Panc1 (cell line): ENCODE measurements at regions not wholly inside any gene's neighbourhood (a gene's known extent, or its start where the extent isn't known, plus 50 kb on each side); places are given as distances from the start of the nearest gene placed in this dataset.
A peak's percentile ranks its signal among the peaks of the same experiment; 100 is the strongest.

ENCODE experiments used
- ATAC-seq: fragments of 200-7000 bp; cut with Tn5 transposase; 2 replicates; pipeline ENCODE4 v1.9.1; 2020; ENCODE audit warnings: mild to moderate bottlenecking, moderate library complexity
- BruUV-seq: library from RNA; stranded (reverse); fragments of 400-500 nt; replicated peaks from 2 replicates; lab custom pipeline; 2021; lab: Mats Ljungman, UMichigan
- CTCF ChIA-PET: fragments of 300-600 bp; sonication (Branson Sonifier 250); formaldehyde crosslinking; loops from one replicate; lab custom pipeline; 2022; ENCODE audit warnings: antibody characterized with exemption; lab: Charles Lee
- POLR2A ChIA-PET: fragments of 300-600 bp; sonication (Branson Sonifier 250); formaldehyde crosslinking; loops from one replicate; lab custom pipeline; 2022; ENCODE audit warnings: antibody characterized with exemption; lab: Charles Lee
- DNase-seq: peaks from one replicate; pipeline ENCODE4 v3.0.0-alpha.2; 2010; ENCODE audit warnings: low read depth, low spot score
- H3K27ac ChIP-seq: 2 replicates; pipeline ENCODE4 v1.5.1; 2011; ENCODE audit warnings: mild to moderate bottlenecking, low read length, inconsistent platforms
- H3K27me3 ChIP-seq: fragments of 200-500 bp; sonication (Bioruptor generic); 2 replicates; pipeline ENCODE4 v1.6.0; 2014; ENCODE audit warnings: low read length, inconsistent platforms; ENCODE audit not compliant: control insufficient read depth, insufficient read depth
- H3K36me3 ChIP-seq: fragments of 200-500 bp; sonication (Bioruptor generic); 2 replicates; pipeline ENCODE4 v1.5.1; 2014; ENCODE audit warnings: inconsistent platforms, mild to moderate bottlenecking, low read length, moderate library complexity; ENCODE audit not compliant: control insufficient read depth, insufficient read depth
- H3K4me1 ChIP-seq: 2 replicates; pipeline ENCODE4 v1.5.1; 2011; ENCODE audit warnings: inconsistent platforms, mild to moderate bottlenecking, low read length, moderate library complexity; ENCODE audit not compliant: control insufficient read depth, insufficient read depth
- H3K4me3 ChIP-seq, 2 experiments: 2 replicates each; pipeline ENCODE4 v1.5.1; 2011 to 2012; ENCODE audit warnings: low read depth in 2 of 2, low read length in 2 of 2, mild to moderate bottlenecking in 2 of 2, inconsistent platforms in 1 of 2, moderate library complexity in 1 of 2
- H3K9me3 ChIP-seq: fragments of 200-500 bp; sonication (Bioruptor generic); 2 replicates; pipeline ENCODE4 v1.5.1; 2014; ENCODE audit warnings: low read depth, mild to moderate bottlenecking, inconsistent platforms, low read length, moderate library complexity; ENCODE audit not compliant: control insufficient read depth, insufficient read depth
- CTCF ChIP-seq: fragments of 450-650 bp; IDR thresholded peaks from 2 replicates; pipeline ENCODE4 v1.5.1; 2017; ENCODE audit warnings: mild to moderate bottlenecking
- POLR2AphosphoS5 ChIP-seq: IDR thresholded peaks from 2 replicates; pipeline ENCODE4 v1.6.1; 2012; ENCODE audit warnings: mild to moderate bottlenecking, low read depth, low read length, moderate library complexity
- REST ChIP-seq, 2 experiments: IDR thresholded peaks; 2 replicates each; pipeline ENCODE4 v1.6.1; 2011 to 2012; ENCODE audit warnings: low read depth in 2 of 2, control low read depth in 1 of 2, low read length in 1 of 2, mild to moderate bottlenecking in 1 of 2, moderate library complexity in 1 of 2; ENCODE audit not compliant: insufficient read depth in 1 of 2
- SIN3A ChIP-seq: IDR thresholded peaks from 2 replicates; pipeline ENCODE4 v1.6.1; 2012; ENCODE audit warnings: low read depth, mild to moderate bottlenecking, low read length, moderate library complexity, borderline replicate concordance; ENCODE audit not compliant: insufficient read depth
- TCF7L2 ChIP-seq: IDR thresholded peaks from 2 replicates; pipeline ENCODE4 v1.6.1; 2011; ENCODE audit warnings: mild to moderate bottlenecking, low read depth, low read length, inconsistent platforms
- in situ Hi-C: cut with HindIII; loops from 2 replicates; pipeline ENCODE4 v1.10.0; 2016; ENCODE audit warnings: low sequenced_read_pairs, low pct_unique_long_range_greater_than_20kb
- intact Hi-C: fragments of 100-400 bp; cut with micrococcal nuclease; formaldehyde crosslinking; loops from one replicate; pipeline ENCODE4 v1.10.0; 2022; ENCODE audit not compliant: unreplicated experiment

DNA sequence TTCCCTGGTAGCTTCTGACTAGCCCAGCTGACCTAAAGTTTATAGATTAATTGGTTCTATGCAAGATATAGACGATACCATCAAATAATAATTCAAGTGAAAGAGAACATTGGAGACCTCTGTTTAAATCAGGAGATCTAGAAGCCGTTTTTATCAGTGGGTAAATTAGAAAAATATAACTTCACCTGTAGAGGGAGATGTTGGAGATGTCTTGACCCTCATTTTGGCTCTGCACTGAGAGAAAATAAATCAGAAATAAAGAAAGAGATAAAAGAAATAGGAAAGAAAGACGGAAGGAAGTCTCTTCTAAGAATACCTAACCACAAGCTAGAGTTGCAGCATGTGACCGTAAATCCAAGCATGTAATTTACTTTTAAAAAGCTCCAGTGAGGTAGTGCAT is 684.5 kb downstream of the C12orf50 start:
- intact Hi-C loops (no loop called here), in situ Hi-C loops (no loop called here)
- Histone ChIP-seq H3K9me3 (no peaks in the 10 kb centered on the region), H3K4me1 (no peaks in the 10 kb centered on the region; the same call in 1 of the 2 replicates), H3K27ac (no peak overlapping the region), H3K36me3 (no peaks in the 10 kb centered on the region), H3K27me3 (no peaks in the 10 kb centered on the region), H3K4me3 (no peak overlapping the region)
- no peak for DNase-seq
- POLR2A ChIA-PET = no interaction called here
- ATAC-seq = no peak
- CTCF ChIA-PET = no interaction called here
- BruUV-seq = no TSS peak
- no peak for TF ChIP-seq SIN3A
- peak; percentile 12; the same call in 1 of the 2 replicates for TF ChIP-seq CTCF

GRCh38 chr12:87338681-87339080 is 690.5 kb downstream of the C12orf50 start:
- intact Hi-C loops = no loop called here
- POLR2A ChIA-PET = no interaction called here
- in situ Hi-C loops = no loop called here

More at GRCh38 chr12:87338681-87339080, 690.5 kb downstream of the C12orf50 start:
- Histone ChIP-seq H3K36me3 (no peaks in the 10 kb centered on the region), H3K27me3 (no peaks in the 10 kb centered on the region), H3K4me3 (no peak overlapping the region), H3K4me1 (no peaks in the 10 kb centered on the region), H3K9me3 (no peaks in the 10 kb centered on the region), H3K27ac (no peak overlapping the region)
- CTCF ChIA-PET = no interaction called here
- DNase-seq = no peak
- BruUV-seq = no TSS peak
- no peak for TF ChIP-seq SIN3A
- TF ChIP-seq POLR2AphosphoS5 = no peak
- no peak for TF ChIP-seq REST (IDR thresholded peaks at IDR 0.05; ENCODE audit: insufficient read depth in 1 of 2, low read depth in 2 of 2, low read length in 1 of 2)
- no peak for TF ChIP-seq CTCF
- no peak for TF ChIP-seq TCF7L2
- ATAC-seq = no peak
